T-helper 17 cell (primary cell): ENCODE measurements at regions not wholly inside any gene's neighbourhood (a gene's known extent, or its start where the extent isn't known, plus 50 kb on each side); places are given as distances from the start of the nearest gene placed in this dataset.

Experiments used
- ATAC-seq: fragments of 150-1000 bp; cut with Tn5 transposase; 2 replicates; pipeline ENCODE4 v1.10.0; 2021; ENCODE audit warnings: mild to moderate bottlenecking, moderate library complexity
- DNase-seq, 3 donors: peaks; one replicate each; pipeline versions ENCODE4 v3.0.0 to v3.0.0-alpha.2; 2020 to 2021
- H3K9me3 ChIP-seq: one replicate; pipeline ENCODE4 v1.7.0; 2013; ENCODE audit warnings: low read length, mild to moderate bottlenecking; ENCODE audit not compliant: control insufficient read depth, poor library complexity, severe bottlenecking
- H3K27ac Mint-ChIP-seq: one replicate; pipeline ENCODE4 v1.8.0; 2022; ENCODE audit warnings: mild to moderate bottlenecking, moderate library complexity, mixed read lengths
- H3K27me3 Mint-ChIP-seq: one replicate; pipeline ENCODE4 v1.8.0; 2022; ENCODE audit warnings: mixed read lengths
- H3K36me3 Mint-ChIP-seq: one replicate; pipeline ENCODE4 v1.8.0; 2022; ENCODE audit warnings: low read depth, mixed read lengths
- H3K4me1 Mint-ChIP-seq: one replicate; pipeline ENCODE4 v1.8.0; 2022; ENCODE audit warnings: mild to moderate bottlenecking, mixed read lengths
- H3K4me3 Mint-ChIP-seq: one replicate; pipeline ENCODE4 v1.8.0; 2022; ENCODE audit warnings: mild to moderate bottlenecking, moderate library complexity, mixed read lengths

DNA sequence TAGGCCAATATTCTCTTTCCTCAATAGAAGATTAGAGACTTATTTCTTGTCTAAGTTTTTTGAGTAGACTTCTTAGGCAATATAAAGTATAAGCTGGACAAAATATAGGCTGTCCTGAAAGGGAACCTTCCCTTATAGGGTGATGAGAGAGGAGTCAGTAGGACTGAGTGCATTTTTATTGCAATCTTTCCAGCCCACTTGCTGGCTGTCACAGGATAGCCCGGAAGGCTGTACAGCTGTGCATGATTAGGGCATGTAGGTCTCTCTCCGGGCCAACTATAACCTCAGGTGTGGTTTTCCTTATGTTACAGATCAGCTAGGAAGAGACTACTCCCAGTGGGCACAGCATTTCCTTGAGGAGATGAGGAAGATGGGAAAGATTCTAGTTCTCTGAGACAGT lies 159.8 kb upstream of the MEF2C start:
- ATAC-seq (no peak), DNase-seq (no peak)
- Mint-ChIP-seq H3K4me1 (no peaks in the 10 kb centered on the region), H3K36me3 (no peaks in the 10 kb centered on the region), H3K27ac (no peak overlapping the region), H3K27me3 (no peaks in the 10 kb centered on the region), H3K4me3 (no peak overlapping the region)
- no peaks in the 10 kb centered on the region for H3K9me3 ChIP-seq

DNA sequence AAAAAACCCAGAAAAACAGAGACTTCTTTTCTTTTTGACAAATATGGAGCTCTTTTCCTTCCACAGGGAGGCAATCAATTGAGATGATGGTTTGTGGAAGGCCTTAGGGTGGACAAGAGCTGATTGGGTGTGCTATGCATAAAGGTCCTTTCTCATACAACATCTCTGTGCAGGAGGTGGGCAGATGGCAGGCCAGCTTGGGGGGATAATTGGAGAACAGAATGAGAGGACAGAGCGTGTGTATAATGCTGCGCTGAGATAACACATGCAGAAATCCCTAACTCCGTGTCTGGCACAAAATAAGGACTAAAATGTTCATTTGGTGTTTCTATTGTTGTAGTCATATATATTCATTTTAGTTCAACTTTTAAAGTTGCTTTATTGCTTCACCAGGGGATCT lies 159.0 kb upstream of the MEF2C start:
- H3K9me3 ChIP-seq = no peaks in the 10 kb centered on the region
- H3K27ac Mint-ChIP-seq = no peak overlapping the region
- ATAC-seq (no peak), DNase-seq (no peak)
- H3K4me3 Mint-ChIP-seq = no peak overlapping the region
- no peaks in the 10 kb centered on the region for H3K4me1 Mint-ChIP-seq
- H3K27me3 Mint-ChIP-seq = no peaks in the 10 kb centered on the region
- H3K36me3 Mint-ChIP-seq = no peaks in the 10 kb centered on the region

DNA sequence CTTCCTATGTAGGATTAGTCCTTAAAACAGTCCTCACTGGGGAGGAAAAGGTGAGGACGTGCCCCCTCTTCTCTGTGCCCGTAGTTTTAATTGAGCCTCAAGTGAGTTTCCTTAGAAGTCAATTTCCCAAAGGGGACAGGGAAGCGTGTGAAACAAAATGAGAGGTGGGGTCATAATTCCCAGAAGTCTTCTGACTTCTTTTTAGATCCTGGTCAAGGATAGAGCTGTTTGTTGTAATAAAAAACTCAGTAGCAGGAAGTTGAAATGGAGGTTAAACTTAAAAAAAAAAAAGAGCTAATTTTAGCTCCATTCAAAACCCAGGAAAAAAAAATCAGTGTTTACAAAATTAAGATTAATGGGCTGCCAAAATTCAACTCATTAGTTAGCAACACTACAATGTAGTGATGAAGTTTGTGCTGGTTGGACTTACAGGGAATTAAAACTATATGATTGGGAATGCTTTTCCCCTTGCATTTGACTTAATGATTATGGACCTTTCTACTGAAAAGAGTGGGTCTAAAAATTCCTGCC lies 158.3 kb upstream of the MEF2C start:
- no peak overlapping the region for H3K4me3 Mint-ChIP-seq
- no peaks in the 10 kb centered on the region for H3K4me1 Mint-ChIP-seq
- H3K27ac Mint-ChIP-seq = no peak overlapping the region
- H3K9me3 ChIP-seq = no peaks in the 10 kb centered on the region
- H3K27me3 Mint-ChIP-seq = no peaks in the 10 kb centered on the region
- H3K36me3 Mint-ChIP-seq = no peaks in the 10 kb centered on the region
- DNase-seq (no peak), ATAC-seq (no peak)

DNA sequence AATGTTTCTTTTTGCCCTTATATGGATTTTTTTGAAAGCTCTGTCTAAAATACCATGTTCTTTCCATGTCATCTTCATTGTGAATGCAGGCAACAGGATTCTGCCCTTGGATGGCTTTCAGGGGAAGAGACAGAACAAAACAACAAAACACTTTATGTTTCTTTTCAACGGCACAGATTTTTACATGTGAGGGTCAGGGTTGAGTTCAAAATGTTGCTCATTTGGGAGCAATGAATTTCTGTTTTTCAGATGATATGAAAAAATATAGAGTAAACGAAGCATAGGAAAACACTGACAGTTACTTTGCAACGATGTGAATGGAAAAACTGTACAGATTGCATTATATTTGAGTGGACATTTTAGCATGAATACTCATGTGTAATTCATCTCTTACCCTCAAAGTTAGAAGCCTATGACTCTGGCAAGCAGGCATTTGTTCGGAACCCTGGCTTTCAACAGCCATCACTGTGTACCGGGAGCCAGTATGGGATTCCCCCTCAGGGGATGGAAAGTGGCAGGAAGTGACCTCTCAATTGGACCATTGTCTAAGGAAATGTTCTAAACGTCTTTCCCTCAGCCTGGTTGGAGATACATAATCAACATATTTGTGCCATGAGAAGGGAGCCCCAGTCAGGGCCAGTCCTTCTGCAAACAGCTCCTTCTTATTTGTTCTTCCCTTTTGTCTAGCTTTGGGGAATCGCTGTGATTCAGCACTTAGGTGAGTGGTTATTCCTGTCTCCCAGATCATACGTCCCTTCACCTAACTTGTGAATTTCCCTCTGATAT lies 153.9 kb upstream of the MEF2C start:
- H3K27me3 Mint-ChIP-seq = no peaks in the 10 kb centered on the region
- H3K9me3 ChIP-seq = no peaks in the 10 kb centered on the region
- no peak for DNase-seq
- H3K36me3 Mint-ChIP-seq = no peaks in the 10 kb centered on the region
- no peak for ATAC-seq
- H3K4me1 Mint-ChIP-seq = no peaks in the 10 kb centered on the region
- H3K27ac Mint-ChIP-seq = no peak overlapping the region
- no peak overlapping the region for H3K4me3 Mint-ChIP-seq

DNA sequence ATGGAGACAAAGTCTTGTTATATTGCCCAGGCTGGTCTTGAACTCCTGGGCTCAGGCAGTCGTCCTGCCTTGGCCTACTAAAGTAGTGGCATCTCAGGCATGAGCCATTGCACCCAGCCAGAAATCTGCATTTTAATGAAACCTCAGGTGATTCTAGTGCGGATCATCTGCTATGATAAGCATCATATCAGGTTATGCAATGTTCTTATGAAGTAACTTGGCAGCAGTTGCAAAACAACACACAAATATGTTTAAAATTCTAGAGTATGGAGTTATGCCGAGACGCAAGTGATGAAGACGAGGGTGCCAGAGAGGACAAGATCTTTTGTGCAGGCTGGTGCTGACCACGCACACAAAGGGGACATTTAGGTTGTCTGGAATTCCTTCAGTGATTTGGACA lies 153.2 kb upstream of the MEF2C start:
- no peaks in the 10 kb centered on the region for H3K36me3 Mint-ChIP-seq
- no peak for ATAC-seq
- DNase-seq = no peak
- H3K9me3 ChIP-seq = no peaks in the 10 kb centered on the region
- H3K27ac Mint-ChIP-seq = no peak overlapping the region
- no peaks in the 10 kb centered on the region for H3K27me3 Mint-ChIP-seq
- no peak overlapping the region for H3K4me3 Mint-ChIP-seq
- no peaks in the 10 kb centered on the region for H3K4me1 Mint-ChIP-seq

DNA sequence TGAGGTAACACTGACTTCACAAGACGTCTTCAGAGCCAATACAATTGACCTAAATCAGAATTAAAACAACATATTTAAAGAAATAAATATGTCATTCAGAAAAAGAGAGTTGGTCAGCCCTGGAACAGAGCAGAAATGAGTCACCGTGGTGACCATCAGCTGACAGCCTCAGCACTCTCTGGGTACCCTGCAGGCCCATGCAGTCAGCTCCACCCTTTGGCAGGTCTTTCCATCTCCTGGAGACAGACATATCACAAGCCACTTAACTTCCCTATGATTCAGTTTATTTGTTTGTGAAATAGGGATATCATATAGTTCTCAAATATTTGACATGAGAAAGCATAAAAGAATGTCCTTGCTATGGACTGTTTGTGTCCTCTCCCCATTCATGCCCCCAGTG lies 151.6 kb upstream of the MEF2C start:
- no peaks in the 10 kb centered on the region for H3K9me3 ChIP-seq
- Mint-ChIP-seq H3K36me3 (no peaks in the 10 kb centered on the region), H3K27me3 (no peaks in the 10 kb centered on the region), H3K4me3 (no peak overlapping the region), H3K27ac (no peak overlapping the region), H3K4me1 (no peaks in the 10 kb centered on the region)
- DNase-seq (no peak), ATAC-seq (no peak)

DNA sequence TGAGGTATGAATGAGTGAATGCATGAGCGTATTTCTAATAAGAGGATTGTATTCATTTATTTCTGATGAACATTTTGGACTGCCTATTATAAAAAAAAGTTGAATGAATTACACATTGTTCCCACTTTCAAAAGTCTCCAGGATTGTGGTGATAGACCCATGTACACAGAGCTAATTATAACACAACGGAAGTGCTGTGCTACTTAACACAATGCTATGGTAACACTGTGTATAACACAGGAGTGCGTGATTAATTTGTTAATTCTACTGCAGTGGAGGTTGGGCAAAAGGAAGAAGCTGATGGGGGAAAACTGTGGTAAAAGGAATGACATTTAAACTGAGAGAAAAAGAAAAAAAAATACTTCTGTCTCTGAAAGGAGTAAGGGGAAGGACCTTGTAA lies 147.8 kb upstream of the MEF2C start:
- H3K36me3 Mint-ChIP-seq = no peaks in the 10 kb centered on the region
- H3K27ac Mint-ChIP-seq = no peak overlapping the region
- ATAC-seq (no peak), DNase-seq (no peak)
- no peaks in the 10 kb centered on the region for H3K9me3 ChIP-seq
- H3K4me1 Mint-ChIP-seq = no peaks in the 10 kb centered on the region
- no peak overlapping the region for H3K4me3 Mint-ChIP-seq
- H3K27me3 Mint-ChIP-seq = no peaks in the 10 kb centered on the region

DNA sequence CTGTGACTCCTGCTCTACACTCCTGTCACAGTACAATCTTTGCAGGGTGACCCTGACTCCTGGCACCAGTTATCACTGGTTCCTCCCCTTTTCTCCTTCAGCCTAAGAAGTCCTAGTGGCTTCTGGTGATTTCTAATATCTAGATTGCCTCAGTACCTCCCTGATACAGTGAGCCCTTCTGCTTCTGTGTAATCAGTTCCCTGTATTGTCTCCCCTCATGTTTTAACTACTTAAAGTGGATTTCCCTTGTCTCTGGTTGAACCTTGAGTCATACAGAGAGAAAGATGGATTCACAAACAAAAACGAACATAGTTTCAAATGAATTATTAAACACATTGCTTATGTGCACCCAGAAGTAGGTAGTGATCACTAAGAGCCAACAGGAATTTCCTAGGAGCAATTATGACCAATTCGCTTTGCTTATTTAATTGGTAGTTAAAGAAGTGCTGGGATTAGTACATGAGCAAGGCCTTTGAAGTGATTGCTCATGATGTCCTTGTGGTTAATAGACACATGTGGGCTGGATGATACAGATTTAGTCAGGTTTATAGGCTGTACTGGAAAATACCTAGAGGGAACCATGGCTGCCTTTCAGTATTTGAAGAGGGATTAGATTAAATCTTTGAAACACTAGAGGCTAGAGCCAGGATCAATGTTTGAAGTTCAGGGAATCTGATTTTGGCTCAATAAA lies 145.8 kb upstream of the MEF2C start:
- no peaks in the 10 kb centered on the region for H3K9me3 ChIP-seq
- H3K4me1 Mint-ChIP-seq = no peaks in the 10 kb centered on the region
- DNase-seq (no peak), ATAC-seq (no peak)
- no peak overlapping the region for H3K27ac Mint-ChIP-seq
- no peaks in the 10 kb centered on the region for H3K27me3 Mint-ChIP-seq
- H3K36me3 Mint-ChIP-seq = no peaks in the 10 kb centered on the region
- no peak overlapping the region for H3K4me3 Mint-ChIP-seq

DNA sequence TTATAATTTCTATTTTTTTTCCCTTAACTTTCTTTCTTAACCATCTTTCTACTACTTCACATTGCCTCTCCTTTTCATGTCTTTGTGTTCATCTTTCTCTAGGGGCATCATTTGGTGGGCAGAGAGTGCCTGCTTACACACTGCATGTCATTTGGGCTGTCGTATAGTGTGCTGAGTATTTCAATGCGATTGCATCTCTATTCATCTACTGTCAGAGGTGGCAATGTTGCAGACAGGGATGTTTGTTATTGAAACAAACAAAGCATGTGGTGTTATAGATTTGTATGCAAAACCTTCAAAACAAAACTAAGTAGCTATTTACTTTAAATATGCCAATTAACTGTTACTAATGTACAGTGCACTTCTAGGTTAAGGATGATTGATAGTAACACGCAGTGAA lies 141.1 kb upstream of the MEF2C start:
- no peaks in the 10 kb centered on the region for H3K27me3 Mint-ChIP-seq
- H3K4me1 Mint-ChIP-seq = no peaks in the 10 kb centered on the region
- DNase-seq (no peak), ATAC-seq (no peak)
- no peaks in the 10 kb centered on the region for H3K36me3 Mint-ChIP-seq
- H3K27ac Mint-ChIP-seq = no peak overlapping the region
- no peaks in the 10 kb centered on the region for H3K9me3 ChIP-seq
- no peak overlapping the region for H3K4me3 Mint-ChIP-seq

DNA sequence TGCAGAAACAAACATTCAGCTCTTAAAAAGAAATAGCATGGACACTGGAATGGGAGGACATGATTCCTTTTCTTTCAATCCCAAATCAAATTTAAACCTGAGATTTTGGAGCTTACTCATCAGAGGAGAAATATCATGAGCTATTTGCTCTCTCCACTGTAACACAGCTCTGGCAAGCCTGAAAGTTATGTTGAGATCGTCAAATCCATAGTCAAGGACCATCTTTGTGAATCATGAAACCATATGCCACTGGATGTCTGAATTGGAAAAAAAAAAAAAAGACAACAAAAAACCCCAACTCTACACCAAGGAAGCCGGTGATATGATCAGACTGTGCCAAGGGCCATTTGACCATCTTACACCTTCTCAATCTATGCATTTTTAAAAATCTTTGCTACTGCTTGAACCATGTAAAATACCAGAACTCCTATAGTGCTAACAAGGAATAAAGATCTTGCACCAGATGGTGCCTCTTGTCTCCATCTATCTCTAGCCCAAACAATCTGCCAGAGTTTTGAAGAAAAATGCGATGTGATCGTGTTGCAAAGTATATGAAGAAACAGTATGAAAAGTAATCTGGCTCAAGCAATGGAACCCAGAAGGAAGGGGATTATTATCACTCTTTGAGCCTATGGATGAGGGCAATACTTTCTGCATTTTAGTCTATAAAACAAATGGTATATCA lies 138.1 kb upstream of the MEF2C start:
- DNase-seq = no peak
- H3K27ac Mint-ChIP-seq = no peak overlapping the region
- H3K9me3 ChIP-seq = no peaks in the 10 kb centered on the region
- no peak for ATAC-seq
- no peaks in the 10 kb centered on the region for H3K4me1 Mint-ChIP-seq
- no peaks in the 10 kb centered on the region for H3K27me3 Mint-ChIP-seq
- H3K4me3 Mint-ChIP-seq = no peak overlapping the region
- no peaks in the 10 kb centered on the region for H3K36me3 Mint-ChIP-seq

DNA sequence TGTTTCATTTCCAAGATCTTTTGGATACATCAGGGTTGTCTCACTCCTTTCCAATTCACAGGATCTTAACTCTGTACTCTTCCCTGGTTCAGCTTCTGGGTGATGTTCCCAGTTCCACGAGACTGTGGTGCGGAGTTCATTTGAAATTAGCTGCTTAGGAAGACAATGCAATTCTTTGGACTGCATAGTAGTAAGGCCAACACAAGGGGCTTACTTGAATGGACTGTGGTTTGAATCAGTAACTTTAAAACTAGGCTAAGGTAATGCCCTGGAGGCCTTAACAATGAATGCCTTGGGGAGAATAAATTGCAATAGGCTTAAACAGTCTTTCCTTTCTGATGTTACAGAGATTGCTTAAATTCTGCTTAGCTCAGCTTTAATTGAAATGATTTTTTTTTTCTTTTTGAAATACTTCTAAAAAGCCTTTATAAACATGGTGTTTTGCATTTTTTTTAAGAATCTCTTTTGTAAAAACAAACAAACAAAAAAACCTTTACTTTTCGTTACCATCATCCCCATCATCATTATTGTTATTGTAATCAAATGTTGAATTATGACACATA lies 133.8 kb upstream of the MEF2C start:
- ATAC-seq (no peak), DNase-seq (no peak)
- no peaks in the 10 kb centered on the region for H3K9me3 ChIP-seq
- Mint-ChIP-seq H3K27me3 (no peaks in the 10 kb centered on the region), H3K4me1 (no peaks in the 10 kb centered on the region), H3K27ac (no peak overlapping the region), H3K36me3 (no peaks in the 10 kb centered on the region), H3K4me3 (no peak overlapping the region)

DNA sequence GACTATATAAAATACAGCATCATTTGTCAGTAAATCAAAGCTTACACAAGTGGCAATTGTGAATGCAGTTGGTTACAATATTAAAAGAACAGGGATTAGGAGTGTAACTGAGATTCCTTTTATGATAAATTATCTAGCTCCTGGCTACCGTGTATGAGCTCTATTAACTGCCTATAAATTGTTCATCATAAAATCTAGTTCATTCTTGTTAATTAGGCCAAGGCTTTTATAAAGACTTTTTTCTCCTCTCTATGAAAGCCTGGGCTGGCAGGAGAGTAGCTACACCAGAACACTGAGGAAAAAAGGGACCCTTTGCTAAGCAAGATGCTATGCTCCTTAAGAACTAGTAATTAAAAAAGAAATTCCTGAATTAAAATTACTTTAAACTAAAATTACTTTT lies 132.4 kb upstream of the MEF2C start:
- Mint-ChIP-seq H3K36me3 (no peaks in the 10 kb centered on the region), H3K4me3 (no peak overlapping the region), H3K27ac (no peak overlapping the region), H3K4me1 (no peaks in the 10 kb centered on the region), H3K27me3 (no peaks in the 10 kb centered on the region)
- ATAC-seq (no peak), DNase-seq (no peak)
- no peaks in the 10 kb centered on the region for H3K9me3 ChIP-seq
